ENCODE measurements at regions not wholly inside any gene's neighbourhood (a gene's known extent, or its start where the extent isn't known, plus 50 kb on each side); places are given as distances from the start of the nearest gene placed in this dataset.
A peak's percentile ranks its signal among the peaks of the same experiment; 100 is the strongest.

DNA sequence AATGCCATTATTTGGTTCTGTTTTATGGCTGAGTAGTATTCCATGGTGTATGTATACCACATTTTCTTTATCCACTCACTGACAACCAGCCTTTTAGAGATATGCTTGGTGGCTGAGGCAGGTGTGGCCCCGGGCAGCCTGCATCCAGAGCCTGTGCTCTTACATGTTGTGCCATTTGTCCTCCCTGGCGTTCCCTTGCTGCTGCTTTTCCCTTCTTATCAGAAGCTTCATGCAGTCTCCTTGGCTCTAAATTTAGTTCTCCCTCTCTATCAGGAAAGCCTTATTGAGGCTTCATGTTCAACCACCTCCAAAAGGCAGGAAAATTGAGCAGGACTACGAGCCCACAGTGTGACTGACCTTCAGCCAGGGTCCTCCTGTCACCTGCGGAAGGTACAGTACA lies 131.7 kb upstream of the ITGA6 start:
- Histone ChIP-seq H3K9me3 (no peaks in the 10 kb centered on the region), H3K27ac (no peak overlapping the region), H3K4me3 (no peak overlapping the region), H3K4me1 (peaks cover 0 to 17% (median 0%) of the 10 kb centered on the region in 3 donors), H3K36me3 (no peaks in the 10 kb centered on the region), H3K27me3 (no peaks in the 10 kb centered on the region)
- no peak for DNase-seq
- no peak for ATAC-seq
- 43 to 49% methylated on average over 4 of the region's 4 CpGs for WGBS, 2 donors
- no peak for FAIRE-seq
- intact Hi-C loops (cut with DNase I), result no loop called here
- TF ChIP-seq, protein P1, sequence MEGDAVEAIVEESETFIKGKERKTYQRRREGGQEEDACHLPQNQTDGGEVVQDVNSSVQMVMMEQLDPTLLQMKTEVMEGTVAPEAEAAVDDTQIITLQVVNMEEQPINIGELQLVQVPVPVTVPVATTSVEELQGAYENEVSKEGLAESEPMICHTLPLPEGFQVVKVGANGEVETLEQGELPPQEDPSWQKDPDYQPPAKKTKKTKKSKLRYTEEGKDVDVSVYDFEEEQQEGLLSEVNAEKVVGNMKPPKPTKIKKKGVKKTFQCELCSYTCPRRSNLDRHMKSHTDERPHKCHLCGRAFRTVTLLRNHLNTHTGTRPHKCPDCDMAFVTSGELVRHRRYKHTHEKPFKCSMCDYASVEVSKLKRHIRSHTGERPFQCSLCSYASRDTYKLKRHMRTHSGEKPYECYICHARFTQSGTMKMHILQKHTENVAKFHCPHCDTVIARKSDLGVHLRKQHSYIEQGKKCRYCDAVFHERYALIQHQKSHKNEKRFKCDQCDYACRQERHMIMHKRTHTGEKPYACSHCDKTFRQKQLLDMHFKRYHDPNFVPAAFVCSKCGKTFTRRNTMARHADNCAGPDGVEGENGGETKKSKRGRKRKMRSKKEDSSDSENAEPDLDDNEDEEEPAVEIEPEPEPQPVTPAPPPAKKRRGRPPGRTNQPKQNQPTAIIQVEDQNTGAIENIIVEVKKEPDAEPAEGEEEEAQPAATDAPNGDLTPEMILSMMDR (IDR thresholded peaks at IDR 0.05), result no peak

DNA sequence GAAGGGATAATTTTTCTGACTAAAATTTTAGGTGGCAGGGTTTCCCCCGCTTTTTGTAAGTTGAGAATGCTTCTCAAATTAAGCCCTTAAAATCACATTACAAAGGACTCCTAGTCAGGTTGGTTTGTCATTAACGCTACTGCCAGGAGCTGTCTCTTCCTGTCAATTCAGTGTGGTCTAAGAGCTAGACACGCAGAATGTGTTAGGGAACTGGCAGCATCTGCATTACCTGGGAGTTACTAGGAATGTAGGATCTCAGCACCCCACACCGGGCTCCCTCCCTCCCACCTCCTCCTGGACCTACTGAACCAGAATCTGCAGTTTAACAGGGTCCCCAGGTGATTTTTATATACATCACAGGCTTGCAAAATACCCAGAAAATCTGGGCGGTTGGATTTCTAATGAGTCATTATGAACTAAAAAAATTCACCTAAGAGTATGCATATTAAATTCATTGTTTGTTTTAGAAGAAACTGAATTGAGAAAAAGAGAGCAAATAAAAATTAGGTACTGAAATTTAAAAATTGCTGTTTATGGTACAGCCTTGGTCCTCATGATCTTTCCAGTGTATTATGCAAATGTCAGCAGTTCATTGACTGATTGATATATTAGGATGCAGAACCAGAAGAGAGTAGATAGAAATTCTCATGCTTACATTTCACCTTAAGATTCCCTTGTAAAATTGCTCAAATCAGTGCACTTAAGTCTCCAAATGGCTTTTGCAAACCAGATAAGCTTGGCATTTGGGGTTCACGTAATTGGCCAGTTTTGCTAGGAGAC lies 130.9 kb upstream of the ITGA6 start:
- no peaks in the 10 kb centered on the region for H3K36me3 ChIP-seq
- TF ChIP-seq, protein P1 (IDR thresholded peaks at IDR 0.05), result no peak
- FAIRE-seq, result no peak
- H3K27me3 ChIP-seq, result no peaks in the 10 kb centered on the region
- no peak overlapping the region for H3K4me3 ChIP-seq
- no peak for DNase-seq
- intact Hi-C loops (cut with DNase I), result no loop called here
- WGBS, 2 donors, result 80 to 88% methylated on average over 6 of the region's 6 CpGs
- H3K9me3 ChIP-seq, result no peaks in the 10 kb centered on the region
- no peak for ATAC-seq
- peaks cover 0 to 17% (median 0%) of the 10 kb centered on the region in 3 donors for H3K4me1 ChIP-seq
- no peak overlapping the region for H3K27ac ChIP-seq

DNA sequence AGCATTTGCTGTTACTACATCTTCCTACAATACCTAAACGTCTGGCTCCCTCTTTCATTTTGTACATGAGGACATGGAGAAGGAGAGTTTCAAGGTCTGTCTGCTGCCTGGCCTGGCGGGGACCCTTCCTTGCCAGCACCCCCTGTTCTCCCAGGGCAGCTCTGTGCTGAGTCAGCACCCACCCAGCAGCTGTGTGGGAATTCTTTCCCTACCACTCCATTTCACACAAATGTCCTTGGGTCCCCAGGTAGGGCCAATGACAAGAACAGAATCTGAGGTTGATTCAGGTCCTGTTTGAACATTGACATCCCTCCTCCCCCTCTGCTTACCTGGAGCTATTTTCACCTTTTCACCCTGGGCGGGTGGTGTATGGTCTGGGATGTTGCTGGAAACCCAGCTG lies 129.9 kb upstream of the ITGA6 start:
- TF ChIP-seq, protein P1 (IDR thresholded peaks at IDR 0.05), result no peak
- FAIRE-seq, result no peak

GRCh38 chr2:172297950-172298349 lies 129.4 kb upstream of the ITGA6 start:
- H3K27ac ChIP-seq, result no peak overlapping the region
- no peaks in the 10 kb centered on the region for H3K27me3 ChIP-seq
- DNase-seq (no peak), ATAC-seq (no peak), FAIRE-seq (no peak)
- H3K4me1 ChIP-seq, result peaks cover 0 to 17% (median 0%) of the 10 kb centered on the region in 3 donors
- no peaks in the 10 kb centered on the region for H3K9me3 ChIP-seq
- TF ChIP-seq, protein P1 (IDR thresholded peaks at IDR 0.05), result no peak
- 46 to 48% methylated on average over 4 of the region's 4 CpGs for WGBS, 2 donors
- H3K36me3 ChIP-seq, result no peaks in the 10 kb centered on the region
- intact Hi-C loops (cut with DNase I), result no loop called here
- no peak overlapping the region for H3K4me3 ChIP-seq

More for the DNA sequence above, 129.9 kb upstream of the ITGA6 start:
- peak in 2 of 6 donors; percentile 22 to 45 for DNase-seq
- H3K4me3 ChIP-seq, result no peak overlapping the region
- peaks cover 0 to 17% (median 0%) of the 10 kb centered on the region in 3 donors for H3K4me1 ChIP-seq
- H3K27me3 ChIP-seq, result no peaks in the 10 kb centered on the region
- H3K36me3 ChIP-seq, result no peaks in the 10 kb centered on the region
- ATAC-seq, result peak; percentile 15 to 71 (median 44)
- H3K27ac ChIP-seq, result no peak overlapping the region
- H3K9me3 ChIP-seq, result no peaks in the 10 kb centered on the region
- intact Hi-C loops (cut with DNase I), result no loop called here
- 23 to 41% methylated on average over 3 of the region's 3 CpGs for WGBS, 2 donors

GRCh38 chr2:172299741-172300140 lies 127.6 kb upstream of the ITGA6 start:
- FAIRE-seq (no peak), ATAC-seq (peak in 1 of 4 donors; percentile 8), DNase-seq (no peak)
- TF ChIP-seq, protein P1 (IDR thresholded peaks at IDR 0.05), result no peak
- intact Hi-C loops (cut with DNase I), result no loop called here
- H3K9me3 ChIP-seq, result no peaks in the 10 kb centered on the region
- H3K36me3 ChIP-seq, result no peaks in the 10 kb centered on the region
- 16 to 20% methylated on average over 5 of the region's 5 CpGs for WGBS, 2 donors
- no peak overlapping the region for H3K27ac ChIP-seq
- H3K4me3 ChIP-seq, result no peak overlapping the region
- H3K4me1 ChIP-seq, result peaks cover 0 to 6% (median 0%) of the 10 kb centered on the region in 3 donors
- no peaks in the 10 kb centered on the region for H3K27me3 ChIP-seq
